Transverse colon (tissue), 4 donors: ENCODE measurements at regions not wholly inside any gene's neighbourhood (a gene's known extent, or its start where the extent isn't known, plus 50 kb on each side); places are given as distances from the start of the nearest gene placed in this dataset.

Experiments
- POLR2AphosphoS5 ChIP-seq, 3 donors: sonication (generic); formaldehyde crosslinking; IDR thresholded peaks; one replicate each; pipeline ENCODE4 v1.6.1; 2016; ENCODE audit warnings: antibody characterized with exemption in 3 of 3
- TF ChIP-seq, protein P1 (sequence below), 5 experiments: fragments of 200-600 bp in 3 of 5; fragments of 450-650 bp in 2 of 5; sonication (generic) in 3 of 5; IDR thresholded peaks; 1 replicate in 2 of 5; 2 replicates in 3 of 5; pipeline ENCODE4 v1.5.1; 2016 to 2017; ENCODE audit warnings: antibody characterized with exemption in 5 of 5, inconsistent platforms in 3 of 5, mild to moderate bottlenecking in 2 of 5, moderate library complexity in 1 of 5

DNA sequence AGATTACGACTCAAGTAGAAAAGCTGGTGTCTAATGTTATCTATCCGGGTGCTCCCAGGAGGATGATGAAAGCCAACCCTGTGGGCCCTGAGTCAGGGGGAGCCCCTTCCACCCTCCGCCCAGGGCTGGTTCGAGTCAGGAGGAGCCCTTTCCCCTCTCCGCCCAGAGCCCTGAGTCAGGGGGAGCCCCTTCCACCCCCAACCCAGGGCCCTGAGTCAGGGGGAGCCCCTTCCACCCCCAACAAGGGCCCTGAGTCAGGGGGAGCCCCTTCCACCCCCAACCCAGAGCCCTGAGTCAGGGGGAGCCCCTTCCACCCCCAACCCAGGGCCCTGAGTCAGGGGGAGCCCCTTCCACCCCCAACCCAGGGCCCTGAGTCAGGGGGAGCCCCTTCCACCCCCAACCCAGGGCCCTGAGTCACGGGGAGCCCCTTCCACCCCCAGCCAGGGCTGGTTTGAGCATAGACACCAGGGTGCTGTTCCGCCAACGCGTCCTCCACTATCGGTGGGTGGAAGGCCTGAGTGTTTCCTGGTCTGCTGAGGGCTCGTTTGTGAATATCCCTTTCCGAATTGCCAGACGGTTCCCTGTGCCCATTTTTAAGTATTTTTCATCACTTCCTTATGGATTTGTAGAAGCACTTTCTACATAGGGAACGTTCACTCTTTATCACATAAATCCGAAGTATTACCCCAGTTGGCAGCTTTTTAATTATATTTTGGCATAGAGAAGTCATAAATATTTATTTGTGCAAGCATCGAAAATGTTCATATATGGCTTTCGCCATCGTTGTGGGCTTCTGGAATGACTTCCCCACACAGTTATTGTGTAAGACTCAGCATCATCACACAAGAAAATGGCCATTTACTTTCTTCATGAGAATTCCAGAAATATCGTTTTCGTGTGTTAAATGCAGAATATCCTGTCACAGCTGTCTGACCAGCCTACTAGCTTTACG, 380.6 kb downstream of the BRD1 start:
- TF ChIP-seq, protein P1, sequence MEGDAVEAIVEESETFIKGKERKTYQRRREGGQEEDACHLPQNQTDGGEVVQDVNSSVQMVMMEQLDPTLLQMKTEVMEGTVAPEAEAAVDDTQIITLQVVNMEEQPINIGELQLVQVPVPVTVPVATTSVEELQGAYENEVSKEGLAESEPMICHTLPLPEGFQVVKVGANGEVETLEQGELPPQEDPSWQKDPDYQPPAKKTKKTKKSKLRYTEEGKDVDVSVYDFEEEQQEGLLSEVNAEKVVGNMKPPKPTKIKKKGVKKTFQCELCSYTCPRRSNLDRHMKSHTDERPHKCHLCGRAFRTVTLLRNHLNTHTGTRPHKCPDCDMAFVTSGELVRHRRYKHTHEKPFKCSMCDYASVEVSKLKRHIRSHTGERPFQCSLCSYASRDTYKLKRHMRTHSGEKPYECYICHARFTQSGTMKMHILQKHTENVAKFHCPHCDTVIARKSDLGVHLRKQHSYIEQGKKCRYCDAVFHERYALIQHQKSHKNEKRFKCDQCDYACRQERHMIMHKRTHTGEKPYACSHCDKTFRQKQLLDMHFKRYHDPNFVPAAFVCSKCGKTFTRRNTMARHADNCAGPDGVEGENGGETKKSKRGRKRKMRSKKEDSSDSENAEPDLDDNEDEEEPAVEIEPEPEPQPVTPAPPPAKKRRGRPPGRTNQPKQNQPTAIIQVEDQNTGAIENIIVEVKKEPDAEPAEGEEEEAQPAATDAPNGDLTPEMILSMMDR (IDR thresholded peaks at IDR 0.05): no peak
- no peak for TF ChIP-seq POLR2AphosphoS5 (IDR thresholded peaks at IDR 0.05)
